ENCODE measurements at regions not wholly inside any gene's neighbourhood (a gene's known extent, or its start where the extent isn't known, plus 50 kb on each side); places are given as distances from the start of the nearest gene placed in this dataset.

DNA sequence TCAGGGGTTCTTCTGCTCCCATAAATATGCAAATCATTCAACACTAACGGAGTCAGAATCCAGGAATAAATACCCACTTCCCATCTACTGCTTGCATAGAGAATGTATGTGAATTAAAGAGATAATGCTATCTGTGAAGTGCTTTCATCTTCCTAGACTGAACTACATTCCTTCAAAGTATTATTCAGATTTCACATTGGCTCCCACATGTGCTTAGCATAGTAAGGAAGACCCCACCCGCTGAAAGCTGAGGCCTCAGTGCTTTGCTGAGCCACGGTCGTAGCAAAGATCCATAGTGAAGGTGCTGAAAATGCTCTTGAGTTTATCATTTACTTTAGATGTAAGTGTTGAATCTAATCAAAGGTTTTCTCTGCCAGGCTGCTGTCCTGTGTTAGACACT, 97.0 kb upstream of the SPACA1 start:
- no peak overlapping the region for H3K4me3 ChIP-seq
- in situ Hi-C loops (cut with MboI; ENCODE audit: low pct_unique_long_range_greater_than_20kb in 2 of 9, low sequenced_read_pairs in 9 of 9, unreplicated experiment in 9 of 9), result no loop called here
- ATAC-seq (replicated peaks in 6 of 8), result peak in 3 of 8 experiments; percentile 74 to 91 (median 83)
- peaks cover 9 to 16% of the 10 kb centered on the region in 2 donors for H3K4me1 ChIP-seq (replicated peaks in 1 of 2)
- H3K27ac ChIP-seq, result no peak overlapping the region
- WGBS, 10 experiments, result 34 to 100% (median 95%) methylated on average over 1 to 4 of the region's 4 CpGs; no CpG with 5 or more reads in 2 of the 10 experiments

DNA sequence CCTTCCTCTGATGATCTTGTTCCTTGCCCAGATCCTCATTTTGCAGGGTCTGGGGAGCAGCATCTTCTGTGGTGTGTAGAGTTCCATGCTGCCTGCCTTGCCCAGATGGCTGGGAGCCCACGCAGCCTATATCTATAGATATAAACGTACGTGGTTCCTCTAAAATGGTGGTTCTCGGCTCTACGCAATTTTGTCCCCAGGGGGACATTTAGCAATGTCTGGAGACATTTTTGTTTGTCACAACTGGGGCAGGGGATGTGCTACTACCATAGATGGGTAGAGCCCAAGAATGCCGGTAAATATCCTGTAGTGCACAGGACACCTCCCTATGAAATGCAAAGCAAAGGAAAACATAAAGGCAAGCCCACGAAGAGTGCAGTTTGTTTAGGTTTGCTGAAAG, 98.4 kb upstream of the SPACA1 start:
- peaks cover 18 to 30% of the 10 kb centered on the region in 2 donors for H3K4me1 ChIP-seq (replicated peaks in 1 of 2)
- no peak overlapping the region for H3K4me3 ChIP-seq
- in situ Hi-C loops (cut with MboI; ENCODE audit: low pct_unique_long_range_greater_than_20kb in 2 of 9, low sequenced_read_pairs in 9 of 9, unreplicated experiment in 9 of 9), result loop anchor here in 1 of 9 experiments (25.0 kb wide), 1 partner anchor 913 kb away; no protein-coding TSS in a partner anchor
- no peak for ATAC-seq (replicated peaks in 6 of 8)
- WGBS, 10 experiments, result 69 to 100% (median 87%) methylated on average over 2 to 6 of the region's 7 CpGs; no CpG with 5 or more reads in 4 of the 10 experiments
- no peak overlapping the region for H3K27ac ChIP-seq

DNA sequence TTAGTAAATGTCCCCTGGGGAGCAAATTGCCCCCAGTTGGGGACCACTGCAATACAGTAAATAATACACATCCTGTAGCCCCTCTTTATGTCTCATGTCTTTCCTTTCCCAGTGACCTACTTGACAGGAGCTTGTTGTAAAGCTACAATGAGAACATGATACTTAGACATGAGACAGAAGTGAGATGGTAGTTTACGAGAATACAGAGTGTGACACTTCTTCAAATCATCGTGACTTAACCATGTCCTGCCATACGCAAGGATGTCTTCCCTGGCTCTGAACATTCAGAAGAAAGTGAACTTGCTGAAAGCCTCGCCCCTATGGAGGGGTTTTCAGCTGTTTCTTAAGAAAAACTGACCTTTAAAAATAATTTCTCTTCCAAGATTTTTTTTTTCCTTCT, 101.0 kb upstream of the SPACA1 start:
- WGBS, 10 experiments, result 31 to 100% (median 91%) methylated on average over 2 to 4 of the region's 4 CpGs; no CpG with 5 or more reads in 2 of the 10 experiments
- in situ Hi-C loops (cut with MboI; ENCODE audit: low pct_unique_long_range_greater_than_20kb in 2 of 9, low sequenced_read_pairs in 9 of 9, unreplicated experiment in 9 of 9), result loop anchor here in 1 of 9 experiments (25.0 kb wide), 1 partner anchor 916 kb away; no protein-coding TSS in a partner anchor
- ATAC-seq (replicated peaks in 6 of 8), result no peak
- Histone ChIP-seq H3K27ac (peak overlapping the region in 1 of 2 donors; percentile 72), H3K4me1 (replicated peaks in 1 of 2) (peaks cover 18 to 33% of the 10 kb centered on the region in 2 donors), H3K4me3 (no peak overlapping the region)

DNA sequence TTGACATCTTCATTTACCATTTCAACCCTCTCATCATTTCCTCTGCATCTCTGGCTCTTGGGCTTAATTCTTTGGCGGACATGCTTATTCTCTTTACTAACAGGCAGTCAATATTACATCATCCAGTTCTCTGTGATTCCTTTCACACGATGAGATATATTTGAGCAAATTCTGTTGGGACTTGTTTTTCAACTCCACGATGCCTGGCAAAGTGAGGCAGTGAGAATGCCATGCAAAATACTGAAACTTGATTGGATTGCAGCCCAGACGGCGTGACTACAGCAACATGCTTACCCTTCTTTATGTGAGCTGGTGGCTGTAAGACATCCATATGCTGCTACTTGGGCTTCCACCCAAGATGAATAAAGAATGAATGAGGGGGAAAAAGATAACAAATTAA, 101.7 kb upstream of the SPACA1 start:
- 0 to 100% (median 40%) methylated on average over 1 to 5 of the region's 5 CpGs; no CpG with 5 or more reads in 1 of the 10 experiments for WGBS, 10 experiments
- Histone ChIP-seq H3K27ac (peak overlapping the region; percentile 2 to 72), H3K4me3 (no peak overlapping the region), H3K4me1 (replicated peaks in 1 of 2) (peaks cover 18 to 33% of the 10 kb centered on the region in 2 donors)
- peak in 5 of 8 experiments; percentile 16 to 61 (median 20) for ATAC-seq (replicated peaks in 6 of 8)
- in situ Hi-C loops (cut with MboI; ENCODE audit: low pct_unique_long_range_greater_than_20kb in 2 of 9, low sequenced_read_pairs in 9 of 9, unreplicated experiment in 9 of 9), result loop anchor here in 1 of 9 experiments (25.0 kb wide), 1 partner anchor 916 kb away; no protein-coding TSS in a partner anchor

DNA sequence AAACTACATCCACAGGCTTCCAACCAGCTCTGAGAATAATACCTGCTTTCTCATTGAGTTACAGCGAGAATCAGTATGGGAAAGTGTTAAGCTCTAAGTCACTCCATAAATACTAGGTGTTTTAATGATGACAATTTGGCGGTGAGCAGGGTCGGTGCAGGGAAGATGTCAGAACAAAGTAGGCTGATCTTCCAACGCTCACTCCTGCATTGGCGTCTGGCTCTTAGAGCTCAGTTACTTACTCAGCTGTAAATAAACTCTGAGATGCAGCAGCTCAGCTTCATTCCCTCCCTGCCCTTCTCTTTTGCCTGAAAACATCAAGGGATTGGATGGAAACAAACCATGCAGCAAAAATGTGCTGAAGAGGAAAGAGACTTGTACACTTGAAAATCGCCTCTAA, 102.5 kb upstream of the SPACA1 start:
- Histone ChIP-seq H3K27ac (peak overlapping the region; percentile 2 to 72), H3K4me1 (replicated peaks in 1 of 2) (peaks cover 18 to 33% of the 10 kb centered on the region in 2 donors), H3K4me3 (no peak overlapping the region)
- WGBS, 10 experiments, result 0 to 90% (median 44%) methylated on average over 1 to 6 of the region's 6 CpGs
- peak in 5 of 8 experiments; percentile 12 to 43 (median 31) for ATAC-seq (replicated peaks in 6 of 8)
- in situ Hi-C loops (cut with MboI; ENCODE audit: low pct_unique_long_range_greater_than_20kb in 2 of 9, low sequenced_read_pairs in 9 of 9, unreplicated experiment in 9 of 9), result loop anchor here in 1 of 9 experiments (25.0 kb wide), 1 partner anchor 917 kb away; no protein-coding TSS in a partner anchor

DNA sequence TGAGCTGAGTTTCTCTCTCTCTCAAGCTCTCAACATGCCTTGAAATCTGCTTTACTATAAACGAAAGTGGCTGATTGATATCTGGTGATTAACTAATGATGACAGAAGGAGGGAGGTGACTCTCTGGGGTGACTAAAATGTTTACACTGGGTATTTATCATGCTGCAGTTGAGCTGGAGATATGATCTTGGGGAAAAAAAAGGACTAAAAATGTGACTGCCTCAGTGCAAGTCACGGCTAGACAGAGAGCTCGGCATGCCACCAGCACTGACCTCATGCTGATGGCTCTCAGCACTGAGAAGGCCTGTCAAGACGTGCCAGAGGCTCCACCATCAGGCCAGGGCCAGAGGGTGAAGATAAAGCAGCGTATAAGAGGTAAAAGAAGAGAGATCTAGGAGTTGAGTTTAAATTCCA, 103.1 kb upstream of the SPACA1 start:
- in situ Hi-C loops (cut with MboI; ENCODE audit: low pct_unique_long_range_greater_than_20kb in 2 of 9, low sequenced_read_pairs in 9 of 9, unreplicated experiment in 9 of 9), result loop anchor here in 1 of 9 experiments (25.0 kb wide), 1 partner anchor 918 kb away; no protein-coding TSS in a partner anchor
- peak overlapping the region in 1 of 2 donors; percentile 72 for H3K27ac ChIP-seq
- WGBS, 10 experiments, result 0 to 86% (median 40%) methylated on average over 1 to 4 of the region's 5 CpGs; no CpG with 5 or more reads in 2 of the 10 experiments
- H3K4me1 ChIP-seq (replicated peaks in 1 of 2), result peaks cover 18 to 33% of the 10 kb centered on the region in 2 donors
- peak; percentile 78 to 97 (median 96) for ATAC-seq (replicated peaks in 6 of 8)
- no peak overlapping the region for H3K4me3 ChIP-seq

DNA sequence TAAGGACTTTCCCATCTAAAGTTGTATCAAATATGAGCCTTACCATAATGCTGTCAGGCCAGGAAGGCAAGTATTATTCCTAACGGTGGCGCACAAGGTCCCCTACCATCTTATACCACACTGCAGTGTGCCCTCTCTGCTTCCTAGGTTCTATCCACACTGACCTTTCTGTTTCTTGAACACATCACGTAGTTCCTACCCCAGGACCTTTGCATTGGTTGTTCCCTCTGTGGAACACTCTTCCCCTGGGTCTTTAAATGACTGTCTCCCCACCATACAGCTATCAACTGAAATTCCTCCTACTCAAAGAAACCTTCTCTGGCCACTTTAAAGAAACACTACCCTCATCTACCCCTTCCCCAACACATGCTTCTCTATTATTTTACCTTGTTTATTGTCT, 104.5 kb upstream of the SPACA1 start:
- WGBS, 10 experiments, result 33 to 100% (median 91%) methylated on average over 1 to 3 of the region's 3 CpGs; no CpG with 5 or more reads in 2 of the 10 experiments
- H3K4me1 ChIP-seq (replicated peaks in 1 of 2), result peaks cover 18 to 33% of the 10 kb centered on the region in 2 donors
- in situ Hi-C loops (cut with MboI; ENCODE audit: low pct_unique_long_range_greater_than_20kb in 2 of 9, low sequenced_read_pairs in 9 of 9, unreplicated experiment in 9 of 9), result loop anchor here in 1 of 9 experiments (25.0 kb wide), 1 partner anchor 919 kb away; no protein-coding TSS in a partner anchor
- no peak overlapping the region for H3K27ac ChIP-seq
- ATAC-seq (replicated peaks in 6 of 8), result no peak
- no peak overlapping the region for H3K4me3 ChIP-seq

DNA sequence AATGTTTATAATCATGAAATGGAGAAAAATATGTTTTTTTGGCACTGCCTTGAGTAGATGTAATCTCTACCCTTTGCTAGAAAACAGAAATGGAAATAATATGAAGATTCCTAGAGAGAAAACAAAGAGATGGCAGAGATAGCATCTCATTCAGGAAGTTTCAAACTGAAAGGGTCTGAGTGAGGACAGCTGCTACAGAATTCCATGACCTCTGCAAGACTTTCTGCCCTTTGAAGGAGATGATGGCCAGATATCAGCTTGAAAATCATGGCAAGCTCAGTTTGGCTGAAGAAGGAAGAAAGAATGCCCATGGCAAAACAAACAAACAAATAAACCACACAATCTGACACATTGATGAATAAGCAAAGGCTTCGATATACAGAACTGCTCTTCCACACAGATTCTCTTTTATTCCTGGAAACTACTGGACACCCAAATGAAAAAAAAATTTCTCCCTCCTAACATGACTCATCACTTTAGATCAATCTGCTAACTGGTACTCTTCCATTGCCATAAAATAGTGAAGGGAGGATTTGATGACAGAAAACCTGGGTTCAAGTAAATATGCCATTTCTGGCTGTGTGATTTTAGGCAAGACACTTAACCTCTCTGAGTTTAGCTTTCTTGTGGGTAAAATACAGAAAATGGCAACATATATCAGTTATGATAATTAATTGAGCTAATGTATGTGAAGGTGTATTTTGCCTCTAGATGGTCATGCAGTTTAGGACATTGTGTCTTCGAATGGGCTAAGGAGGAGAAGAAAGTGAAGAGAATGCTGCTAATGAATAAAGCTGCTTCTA, 105.9 kb upstream of the SPACA1 start:
- peaks cover 18 to 28% of the 10 kb centered on the region in 2 donors for H3K4me1 ChIP-seq (replicated peaks in 1 of 2)
- peak in 1 of 8 experiments; percentile 18 for ATAC-seq (replicated peaks in 6 of 8)
- no peak overlapping the region for H3K27ac ChIP-seq
- in situ Hi-C loops (cut with MboI; ENCODE audit: low pct_unique_long_range_greater_than_20kb in 2 of 9, low sequenced_read_pairs in 9 of 9, unreplicated experiment in 9 of 9), result loop anchor here in 1 of 9 experiments (25.0 kb wide), 1 partner anchor 921 kb away; no protein-coding TSS in a partner anchor
- no peak overlapping the region for H3K4me3 ChIP-seq
- WGBS, 10 experiments, result 6 to 100% (median 64%) methylated on average over 1 to 2 of the region's 2 CpGs; no CpG with 5 or more reads in 2 of the 10 experiments

DNA sequence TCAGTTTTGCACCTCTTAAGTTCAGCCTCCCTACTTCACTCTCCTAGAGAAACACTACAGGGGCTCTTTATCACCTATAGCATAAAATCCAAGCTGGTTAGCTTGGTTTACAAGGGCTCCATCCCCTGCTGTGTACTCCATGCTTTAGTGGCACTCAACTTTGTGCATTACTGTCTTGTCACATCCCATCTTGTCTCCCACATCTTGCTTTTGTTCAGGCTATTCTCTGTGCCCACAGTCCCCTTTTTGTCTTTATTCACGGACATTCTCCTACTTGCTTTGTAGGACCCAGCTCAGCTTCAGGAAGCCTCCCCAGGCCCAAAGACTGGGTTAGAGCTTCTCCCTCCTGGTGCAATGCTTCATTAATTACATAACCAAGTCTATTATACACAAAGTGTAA, 107.9 kb upstream of the SPACA1 start:
- Histone ChIP-seq H3K4me3 (no peak overlapping the region), H3K27ac (no peak overlapping the region), H3K4me1 (replicated peaks in 1 of 2) (peaks cover 1 to 8% of the 10 kb centered on the region in 2 donors)
- no peak for ATAC-seq (replicated peaks in 6 of 8)
- 36 to 89% (median 60%) methylated on average over 1 of the region's 1 CpG; no CpG with 5 or more reads in 4 of the 10 experiments for WGBS, 10 experiments
- in situ Hi-C loops (cut with MboI; ENCODE audit: low pct_unique_long_range_greater_than_20kb in 2 of 9, low sequenced_read_pairs in 9 of 9, unreplicated experiment in 9 of 9), result loop anchor here in 1 of 9 experiments (25.0 kb wide), 1 partner anchor 923 kb away; no protein-coding TSS in a partner anchor

DNA sequence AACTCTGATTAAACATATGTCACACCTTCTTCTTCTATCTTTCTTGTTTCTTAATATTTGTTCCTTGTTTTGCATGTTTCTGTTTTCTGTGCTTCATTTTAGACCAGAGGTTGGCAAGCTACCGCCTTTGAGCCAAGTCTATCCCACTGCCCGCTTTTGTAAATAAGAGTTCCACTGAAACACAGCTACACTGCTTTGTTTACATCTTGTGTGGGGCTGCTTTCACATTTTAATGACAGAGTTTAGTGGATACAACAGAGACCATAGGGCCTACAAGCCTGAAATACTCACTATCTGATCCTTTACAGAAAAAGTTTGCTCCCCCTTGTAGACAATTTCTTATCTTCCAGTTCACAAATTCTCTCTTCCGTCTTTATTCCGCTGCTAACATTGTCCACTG, 109.4 kb upstream of the SPACA1 start:
- Histone ChIP-seq H3K27ac (no peak overlapping the region), H3K4me1 (replicated peaks in 1 of 2) (no peaks in the 10 kb centered on the region), H3K4me3 (no peak overlapping the region)
- in situ Hi-C loops (cut with MboI; ENCODE audit: low pct_unique_long_range_greater_than_20kb in 2 of 9, low sequenced_read_pairs in 9 of 9, unreplicated experiment in 9 of 9), result loop anchor here in 1 of 9 experiments (25.0 kb wide), 1 partner anchor 924 kb away; no protein-coding TSS in a partner anchor
- 54 to 100% (median 96%) methylated on average over 2 to 4 of the region's 4 CpGs; no CpG with 5 or more reads in 1 of the 10 experiments for WGBS, 10 experiments
- ATAC-seq (replicated peaks in 6 of 8), result no peak

DNA sequence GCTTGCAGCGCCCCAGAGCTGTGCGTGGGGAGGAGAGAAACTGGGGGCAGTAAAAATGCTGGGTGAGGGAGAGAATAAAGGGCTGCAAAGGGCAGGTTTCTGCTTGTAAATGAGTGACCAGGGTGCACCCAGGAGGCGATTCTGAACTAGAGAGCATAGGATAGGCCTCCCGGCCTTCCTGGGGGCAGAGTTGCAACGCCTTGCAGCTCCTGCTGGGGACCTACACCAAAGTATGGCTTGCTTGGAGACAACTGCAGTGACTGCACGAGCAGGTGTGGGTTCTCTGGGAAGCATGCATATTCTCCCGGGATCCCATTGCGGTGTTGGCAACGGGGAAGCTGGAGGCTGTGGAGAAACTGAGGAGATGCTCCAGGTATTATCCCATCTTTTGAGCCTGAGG, 111.6 kb upstream of the SPACA1 start:
- Histone ChIP-seq H3K27ac (no peak overlapping the region), H3K4me1 (replicated peaks in 1 of 2) (no peaks in the 10 kb centered on the region), H3K4me3 (no peak overlapping the region)
- WGBS, 10 experiments, result 24 to 100% (median 76%) methylated on average over 1 to 9 of the region's 9 CpGs; no CpG with 5 or more reads in 1 of the 10 experiments
- in situ Hi-C loops (cut with MboI; ENCODE audit: low pct_unique_long_range_greater_than_20kb in 2 of 9, low sequenced_read_pairs in 9 of 9, unreplicated experiment in 9 of 9), result loop anchor here in 1 of 9 experiments (25.0 kb wide), 1 partner anchor 926 kb away; no protein-coding TSS in a partner anchor
- ATAC-seq (replicated peaks in 6 of 8), result no peak

DNA sequence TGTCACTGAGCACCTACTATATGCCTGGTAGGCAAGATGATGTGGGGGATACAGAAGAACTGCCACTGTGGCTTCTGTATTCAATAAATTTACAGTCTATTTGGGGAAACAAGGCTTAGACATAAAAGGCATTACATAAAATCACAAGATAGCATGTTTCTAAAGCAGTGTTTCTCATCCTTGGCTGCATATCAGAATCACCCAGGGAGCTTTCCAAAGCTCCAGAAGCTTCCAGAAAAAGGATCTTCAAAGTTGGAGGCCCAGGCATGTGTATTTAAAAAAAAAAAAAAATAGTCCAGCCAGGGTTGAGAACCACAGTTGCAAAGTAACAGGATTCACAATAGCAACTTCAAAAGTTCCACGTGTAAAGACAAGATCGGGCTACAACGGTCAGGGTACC, 112.4 kb upstream of the SPACA1 start:
- in situ Hi-C loops (cut with MboI; ENCODE audit: low pct_unique_long_range_greater_than_20kb in 2 of 9, low sequenced_read_pairs in 9 of 9, unreplicated experiment in 9 of 9), result loop anchor here in 1 of 9 experiments (25.0 kb wide), 1 partner anchor 927 kb away; no protein-coding TSS in a partner anchor
- ATAC-seq (replicated peaks in 6 of 8), result no peak

More for the DNA sequence above, 112.4 kb upstream of the SPACA1 start:
- Histone ChIP-seq H3K4me1 (replicated peaks in 1 of 2) (peaks cover 1 to 4% of the 10 kb centered on the region in 2 donors), H3K4me3 (no peak overlapping the region), H3K27ac (no peak overlapping the region)
- WGBS, 10 experiments, result 33 to 100% (median 78%) methylated on average over 1 to 3 of the region's 3 CpGs; no CpG with 5 or more reads in 1 of the 10 experiments
